Ascending aorta (tissue), 2 donors: ENCODE measurements at regions not wholly inside any gene's neighbourhood (a gene's known extent, or its start where the extent isn't known, plus 50 kb on each side); places are given as distances from the start of the nearest gene placed in this dataset.

Experiments used
- DNase-seq, 2 donors: peaks; one replicate each; pipeline ENCODE4 v3.0.0-alpha.2; 2019; ENCODE audit warnings: low spot score in 2 of 2
- H3K27ac ChIP-seq, 2 donors: fragments of 200-600 bp; sonication (generic); one replicate each; pipeline ENCODE4 v1.5.1; 2016 to 2017; ENCODE audit warnings: mild to moderate bottlenecking in 1 of 2
- H3K27me3 ChIP-seq: fragments of 200-600 bp; sonication (generic); one replicate; pipeline ENCODE4 v1.5.1; 2017
- H3K36me3 ChIP-seq, 2 donors: fragments of 200-600 bp; sonication (generic); one replicate each; pipeline ENCODE4 v1.5.1; 2016
- H3K4me1 ChIP-seq, 2 donors: fragments of 200-600 bp; sonication (generic); one replicate each; pipeline ENCODE4 v1.5.1; 2016 to 2017; ENCODE audit warnings: mild to moderate bottlenecking in 1 of 2
- H3K4me3 ChIP-seq, 2 donors: fragments of 200-600 bp; sonication (generic); one replicate each; pipeline ENCODE4 v1.5.1; 2016 to 2017; ENCODE audit warnings: mild to moderate bottlenecking in 1 of 2
- H3K9me3 ChIP-seq, 2 donors: fragments of 200-600 bp; sonication (generic); one replicate each; pipeline ENCODE4 v1.5.1; 2016
- CTCF ChIP-seq, 3 experiments: fragments of 200-600 bp in 2 of 3; fragments of 450-650 bp in 1 of 3; sonication (generic) in 2 of 3; IDR thresholded peaks; one replicate each; pipeline ENCODE4 v1.5.1; 2016 to 2019; ENCODE audit warnings: antibody characterized with exemption in 3 of 3, mild to moderate bottlenecking in 1 of 3, moderate library complexity in 1 of 3
- intact Hi-C: fragments of 100-400 bp; cut with DNase I; formaldehyde crosslinking; loops from one replicate; pipeline ENCODE4 v1.15.1; 2023

GRCh38 chr2:53505826-53506225 lies 261.8 kb upstream of the CHAC2 start:
- H3K9me3 ChIP-seq: no peaks in the 10 kb centered on the region
- H3K4me3 ChIP-seq: no peak overlapping the region
- intact Hi-C loops: no loop called here
- no peak for TF ChIP-seq CTCF (IDR thresholded peaks at IDR 0.05)
- no peaks in the 10 kb centered on the region for H3K27me3 ChIP-seq
- H3K4me1 ChIP-seq: peaks cover 0 to 3% of the 10 kb centered on the region in 2 donors
- H3K27ac ChIP-seq: no peak overlapping the region
- no peaks in the 10 kb centered on the region for H3K36me3 ChIP-seq
- no peak for DNase-seq

GRCh38 chr2:53504507-53504906 lies 263.1 kb upstream of the CHAC2 start:
- intact Hi-C loops: no loop called here
- no peaks in the 10 kb centered on the region for H3K36me3 ChIP-seq
- no peak for DNase-seq
- H3K27ac ChIP-seq: no peak overlapping the region
- H3K9me3 ChIP-seq: no peaks in the 10 kb centered on the region
- no peak for TF ChIP-seq CTCF (IDR thresholded peaks at IDR 0.05)
- H3K4me1 ChIP-seq: peaks cover 0 to 10% of the 10 kb centered on the region in 2 donors
- H3K4me3 ChIP-seq: no peak overlapping the region
- no peaks in the 10 kb centered on the region for H3K27me3 ChIP-seq

DNA sequence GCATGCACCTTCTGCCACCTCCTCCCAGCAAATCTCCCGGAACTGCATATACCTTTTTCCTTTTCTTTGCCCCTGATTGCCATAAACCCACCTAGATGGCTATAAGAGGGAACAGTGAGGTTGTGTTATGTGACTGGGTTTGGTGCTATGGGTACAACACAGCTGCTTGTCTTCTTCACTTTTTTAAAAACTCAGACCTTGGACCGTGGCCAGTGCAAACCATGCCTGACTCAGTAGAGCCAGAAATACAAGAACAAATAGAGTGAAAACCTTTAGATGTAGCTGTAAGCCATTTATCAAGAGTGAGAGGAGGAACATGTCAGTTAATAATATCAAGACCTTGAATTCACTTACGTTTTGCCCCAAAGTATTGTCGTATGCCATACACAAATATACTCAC lies 267.4 kb upstream of the CHAC2 start:
- Histone ChIP-seq H3K4me1 (peaks cover 0 to 33% of the 10 kb centered on the region in 2 donors), H3K27me3 (no peaks in the 10 kb centered on the region), H3K4me3 (no peak overlapping the region), H3K9me3 (no peaks in the 10 kb centered on the region), H3K27ac (peak overlapping the region; percentile 2 to 82), H3K36me3 (no peaks in the 10 kb centered on the region)
- intact Hi-C loops: no loop called here
- TF ChIP-seq CTCF (IDR thresholded peaks at IDR 0.05): no peak
- DNase-seq: peak in 1 of 2 donors; percentile 67

DNA sequence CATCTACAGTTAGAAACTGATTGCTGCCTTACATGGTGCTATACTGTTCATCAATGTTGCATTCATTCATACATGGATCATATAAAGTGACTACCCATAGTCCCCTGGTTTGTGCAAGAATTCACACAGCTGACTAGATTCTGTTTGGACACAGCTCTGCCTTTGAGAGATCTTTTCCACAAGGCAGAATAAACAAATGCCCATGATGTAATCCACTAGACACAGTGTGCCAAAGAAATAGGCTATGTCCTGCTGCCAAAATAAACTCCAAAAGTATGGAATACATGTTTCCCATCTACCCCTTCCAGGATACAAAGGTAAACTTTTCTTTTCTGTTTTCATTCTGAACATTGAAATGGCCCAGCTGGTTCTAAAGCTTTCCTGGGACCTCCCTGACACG lies 269.4 kb upstream of the CHAC2 start:
- TF ChIP-seq CTCF (IDR thresholded peaks at IDR 0.05): no peak
- H3K27ac ChIP-seq: peak overlapping the region; percentile 63 to 82
- peaks cover 0 to 33% of the 10 kb centered on the region in 2 donors for H3K4me1 ChIP-seq
- H3K4me3 ChIP-seq: no peak overlapping the region
- no peaks in the 10 kb centered on the region for H3K9me3 ChIP-seq
- H3K36me3 ChIP-seq: no peaks in the 10 kb centered on the region
- DNase-seq: no peak
- no peaks in the 10 kb centered on the region for H3K27me3 ChIP-seq
- intact Hi-C loops: loop anchor here (5.0 kb wide), 1 partner anchor 244 kb away; no protein-coding TSS in a partner anchor

DNA sequence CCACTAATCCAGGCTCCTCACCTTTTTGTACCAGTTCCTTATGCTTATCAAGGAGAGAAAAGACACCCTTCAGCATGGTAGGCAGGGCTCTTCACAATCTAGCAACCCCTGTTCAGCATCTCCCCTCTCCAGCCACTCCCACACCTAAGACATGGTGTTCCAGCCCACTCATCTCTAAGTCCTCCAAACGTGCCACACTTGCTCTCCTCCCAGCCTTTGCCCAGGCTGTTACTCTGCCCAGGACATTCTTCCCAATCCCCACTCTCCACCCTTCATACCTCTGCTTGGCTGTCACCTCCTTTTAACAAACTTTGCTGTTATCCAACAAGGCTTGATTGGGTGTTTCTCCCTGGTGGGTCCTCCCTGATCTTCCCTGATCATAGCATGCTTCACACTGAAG lies 270.6 kb upstream of the CHAC2 start:
- Histone ChIP-seq H3K9me3 (no peaks in the 10 kb centered on the region), H3K4me3 (no peak overlapping the region), H3K27me3 (no peaks in the 10 kb centered on the region), H3K4me1 (peaks cover 0 to 33% of the 10 kb centered on the region in 2 donors), H3K36me3 (no peaks in the 10 kb centered on the region), H3K27ac (peak overlapping the region; percentile 63 to 82)
- DNase-seq: no peak
- no peak for TF ChIP-seq CTCF (IDR thresholded peaks at IDR 0.05)
- intact Hi-C loops: loop anchor here (5.0 kb wide), 1 partner anchor 245 kb away; no protein-coding TSS in a partner anchor

GRCh38 chr2:53493210-53493609 lies 274.4 kb upstream of the CHAC2 start:
- Histone ChIP-seq H3K9me3 (no peaks in the 10 kb centered on the region), H3K27ac (no peak overlapping the region), H3K4me1 (peaks cover 0 to 31% of the 10 kb centered on the region in 2 donors), H3K27me3 (no peaks in the 10 kb centered on the region), H3K36me3 (no peaks in the 10 kb centered on the region), H3K4me3 (no peak overlapping the region)
- DNase-seq: no peak
- intact Hi-C loops: no loop called here
- no peak for TF ChIP-seq CTCF (IDR thresholded peaks at IDR 0.05)
